T-cell (primary cell): ENCODE measurements at regions not wholly inside any gene's neighbourhood (a gene's known extent, or its start where the extent isn't known, plus 50 kb on each side); places are given as distances from the start of the nearest gene placed in this dataset.
"Not testable (repeated sequence)": the region's sequence is repeated elsewhere in the genome, so short reads cannot be mapped to it uniquely, and the experiment has no call there.

Source experiments
- ATAC-seq, 4 experiments: fragments of 200-7000 bp in 3 of 4; fragments of 150-1000 bp in 1 of 4; cut with Tn5 transposase; replicated peaks in 1 of 4; 1 replicate in 3 of 4; 2 replicates in 1 of 4; pipeline ENCODE4 v1.10.0; 2021; ENCODE audit warnings: moderate library complexity in 3 of 4, mild to moderate bottlenecking in 2 of 4, moderate number of reproducible peaks in 1 of 4
- CTCF ChIA-PET, 2 donors: fragments of 300-600 bp; sonication (Branson Sonifier 250); formaldehyde crosslinking; loops; one replicate each; lab custom pipeline; 2022; ENCODE audit warnings: antibody characterized with exemption in 2 of 2; lab: Charles Lee
- POLR2A ChIA-PET, 2 donors: fragments of 300-600 bp; sonication (Branson Sonifier 250); formaldehyde crosslinking; loops; one replicate each; lab custom pipeline; 2022; ENCODE audit warnings: antibody characterized with exemption in 2 of 2; lab: Charles Lee
- DNase-seq, 35 experiments: peaks; one replicate each; pipeline versions ENCODE4 v3.0.0 to v3.0.0-alpha.2; 2013 to 2023
- H3K27ac ChIP-seq: one replicate; pipeline ENCODE4 v1.5.1; 2013; ENCODE audit warnings: low read length
- H3K27me3 ChIP-seq, 2 experiments: replicated peaks in 1 of 2; 1 replicate in 1 of 2; 2 replicates in 1 of 2; pipeline versions ENCODE4 v1.6.1 to v1.7.0; 2013; ENCODE audit warnings: low read length in 1 of 2, mixed read lengths in 1 of 2; ENCODE audit not compliant: control insufficient read depth in 2 of 2, insufficient read depth in 2 of 2; ENCODE audit errors: extremely low read depth in 1 of 2
- H3K36me3 ChIP-seq, 2 donors: 1 replicate in 1 of 2; 2 replicates in 1 of 2; pipeline versions ENCODE4 v1.6.1 to v1.7.0; 2013; ENCODE audit warnings: low read length in 1 of 2; ENCODE audit not compliant: control insufficient read depth in 2 of 2, insufficient read depth in 1 of 2; ENCODE audit errors: extremely low read depth in 1 of 2
- H3K4me1 ChIP-seq, 2 experiments: 1 replicate in 1 of 2; 2 replicates in 1 of 2; pipeline versions ENCODE4 v1.6.1 to v1.7.0; 2013; ENCODE audit warnings: low read length in 2 of 2, mixed read lengths in 1 of 2; ENCODE audit not compliant: insufficient read depth in 2 of 2, control insufficient read depth in 1 of 2; ENCODE audit errors: extremely low read depth in 1 of 2
- H3K4me3 ChIP-seq, 2 donors: 1 replicate in 1 of 2; 2 replicates in 1 of 2; pipeline versions ENCODE4 v1.5.1 to v1.7.0; 2013; ENCODE audit warnings: mild to moderate bottlenecking in 2 of 2, low read length in 1 of 2, moderate library complexity in 1 of 2; ENCODE audit not compliant: control insufficient read depth in 1 of 2; ENCODE audit errors: extremely low read depth in 1 of 2
- H3K9me3 ChIP-seq: 2 replicates; pipeline ENCODE4 v1.7.0; 2013
- H3K27ac Mint-ChIP-seq, 2 donors: one replicate each; pipeline ENCODE4 v1.8.0; 2020 to 2021; ENCODE audit warnings: mild to moderate bottlenecking in 2 of 2, mixed read lengths in 2 of 2
- H3K27me3 Mint-ChIP-seq, 2 donors: one replicate each; pipeline ENCODE4 v1.8.0; 2021 to 2022; ENCODE audit warnings: mixed read lengths in 2 of 2
- H3K36me3 Mint-ChIP-seq: one replicate; pipeline ENCODE4 v1.8.0; 2021; ENCODE audit warnings: mixed read lengths
- H3K4me1 Mint-ChIP-seq, 3 donors: one replicate each; pipeline ENCODE4 v1.8.0; 2020 to 2022; ENCODE audit warnings: mixed read lengths in 3 of 3, mild to moderate bottlenecking in 1 of 3
- H3K4me3 Mint-ChIP-seq, 3 donors: one replicate each; pipeline ENCODE4 v1.8.0; 2020 to 2022; ENCODE audit warnings: mild to moderate bottlenecking in 3 of 3, mixed read lengths in 3 of 3, moderate library complexity in 3 of 3
- H3K9me3 Mint-ChIP-seq, 3 donors: one replicate each; pipeline ENCODE4 v1.8.0; 2020 to 2022; ENCODE audit warnings: mixed read lengths in 3 of 3
- WGBS: methylation state at CpG from one replicate; pipeline ENCODE4 v1.1.5; 2013; ENCODE audit warnings: missing lambda C conversion rate; ENCODE audit not compliant: insufficient coverage; 5-methylcytosine and 5-hydroxymethylcytosine counted together

- H3K27me3 ChIP-seq, H3K4me3 Mint-ChIP-seq, H3K4me3 ChIP-seq, H3K27ac Mint-ChIP-seq, ATAC-seq, H3K27ac ChIP-seq, POLR2A ChIA-PET, H3K4me1 Mint-ChIP-seq, DNase-seq, H3K36me3 Mint-ChIP-seq, H3K4me1 ChIP-seq, H3K9me3 Mint-ChIP-seq, CTCF ChIA-PET, H3K36me3 ChIP-seq, H3K9me3 ChIP-seq, H3K27me3 Mint-ChIP-seq: not testable (repeated sequence)
- 80% methylated on average over 1 of the region's 8 CpGs for WGBS
Observed at GRCh38 chr21:9033295-9033694, 1488.1 kb upstream of the TPTE start.

GRCh38 chr21:9034491-9035200 is 1486.7 kb upstream of the TPTE start:
- H3K27ac ChIP-seq, H3K9me3 ChIP-seq, H3K36me3 Mint-ChIP-seq, DNase-seq, ATAC-seq, H3K27me3 ChIP-seq, POLR2A ChIA-PET, H3K27ac Mint-ChIP-seq, H3K27me3 Mint-ChIP-seq, H3K4me1 Mint-ChIP-seq, H3K36me3 ChIP-seq, H3K4me1 ChIP-seq, H3K9me3 Mint-ChIP-seq, CTCF ChIA-PET, H3K4me3 Mint-ChIP-seq, H3K4me3 ChIP-seq: not testable (repeated sequence)
- 47% methylated on average over 1 of the region's 8 CpGs for WGBS

- H3K27me3 ChIP-seq, H3K4me1 ChIP-seq, H3K27ac ChIP-seq, DNase-seq, H3K4me3 Mint-ChIP-seq, ATAC-seq, H3K4me1 Mint-ChIP-seq, CTCF ChIA-PET, POLR2A ChIA-PET, H3K4me3 ChIP-seq, H3K27ac Mint-ChIP-seq, H3K9me3 ChIP-seq, H3K27me3 Mint-ChIP-seq, H3K36me3 ChIP-seq, H3K9me3 Mint-ChIP-seq, H3K36me3 Mint-ChIP-seq: not testable (repeated sequence)
- WGBS, result no CpG with 5 or more reads among the region's 1 CpG
Observed at GRCh38 chr21:9035225-9035624, 1486.2 kb upstream of the TPTE start.

- H3K4me1 Mint-ChIP-seq, H3K27me3 Mint-ChIP-seq, ATAC-seq, H3K36me3 Mint-ChIP-seq, H3K4me3 ChIP-seq, POLR2A ChIA-PET, H3K36me3 ChIP-seq, H3K9me3 ChIP-seq, H3K4me3 Mint-ChIP-seq, H3K27me3 ChIP-seq, H3K27ac ChIP-seq, CTCF ChIA-PET, DNase-seq, H3K4me1 ChIP-seq, H3K27ac Mint-ChIP-seq, H3K9me3 Mint-ChIP-seq: not testable (repeated sequence)
- WGBS, result no CpG with 5 or more reads among the region's 2 CpGs
Observed at GRCh38 chr21:9035970-9036369, 1485.4 kb upstream of the TPTE start.

- H3K4me1 Mint-ChIP-seq, H3K27ac Mint-ChIP-seq, ATAC-seq, H3K27me3 Mint-ChIP-seq, DNase-seq, POLR2A ChIA-PET, H3K36me3 ChIP-seq, H3K4me1 ChIP-seq, H3K27ac ChIP-seq, H3K27me3 ChIP-seq, H3K4me3 ChIP-seq, H3K36me3 Mint-ChIP-seq, H3K9me3 ChIP-seq, CTCF ChIA-PET, H3K9me3 Mint-ChIP-seq, H3K4me3 Mint-ChIP-seq: not testable (repeated sequence)
- WGBS, result 83% methylated on average over 1 of the region's 4 CpGs
Observed at GRCh38 chr21:9036966-9037587, 1484.3 kb upstream of the TPTE start.

- ATAC-seq, H3K27me3 ChIP-seq, CTCF ChIA-PET, H3K36me3 Mint-ChIP-seq, H3K4me1 ChIP-seq, POLR2A ChIA-PET, H3K4me3 Mint-ChIP-seq, H3K27ac Mint-ChIP-seq, H3K4me1 Mint-ChIP-seq, H3K27me3 Mint-ChIP-seq, H3K9me3 ChIP-seq, H3K9me3 Mint-ChIP-seq, H3K27ac ChIP-seq, H3K36me3 ChIP-seq, H3K4me3 ChIP-seq: not testable (repeated sequence)
- 76% methylated on average over 14 of the region's 39 CpGs for WGBS
- DNase-seq, result peak in 1 of 35 experiments; percentile 3
Observed at GRCh38 chr21:9037588-9038544, 1483.5 kb upstream of the TPTE start.
